ENCODE measurements at regions not wholly inside any gene's neighbourhood (a gene's known extent, or its start where the extent isn't known, plus 50 kb on each side); places are given as distances from the start of the nearest gene placed in this dataset.
A peak's percentile ranks its signal among the peaks of the same experiment; 100 is the strongest.

- intact Hi-C loops (cut with DNase I) = no loop called here
- peaks cover 0 to 12% (median 0%) of the 10 kb centered on the region in 9 donors for H3K4me1 ChIP-seq
- no peak overlapping the region for H3K4me3 ChIP-seq
- WGBS, 2 donors = 82 to 83% methylated on average over 4 of the region's 4 CpGs
- DNase-seq = no peak
- H3K27me3 ChIP-seq = no peaks in the 10 kb centered on the region
- no peak overlapping the region for H3K27ac ChIP-seq
- H3K36me3 ChIP-seq = no peaks in the 10 kb centered on the region
- no peak for TF ChIP-seq CTCF (IDR thresholded peaks at IDR 0.05)
- H3K9me3 ChIP-seq = no peaks in the 10 kb centered on the region
- ATAC-seq = no peak
Observed at GRCh38 chr13:40261336-40261735, 405.1 kb downstream of the FOXO1 start.

- H3K27ac ChIP-seq = no peak overlapping the region
- H3K9me3 ChIP-seq = no peaks in the 10 kb centered on the region
- H3K36me3 ChIP-seq = no peaks in the 10 kb centered on the region
- TF ChIP-seq CTCF (IDR thresholded peaks at IDR 0.05) = no peak
- no peaks in the 10 kb centered on the region for H3K27me3 ChIP-seq
- no peak overlapping the region for H3K4me3 ChIP-seq
- H3K4me1 ChIP-seq = peaks cover 0 to 12% (median 0%) of the 10 kb centered on the region in 9 donors
- DNase-seq = no peak
- ATAC-seq = no peak
- 96 to 100% methylated on average over 2 of the region's 2 CpGs for WGBS, 2 donors
- intact Hi-C loops (cut with DNase I) = no loop called here
Observed at GRCh38 chr13:40261947-40262346, 404.5 kb downstream of the FOXO1 start.

GRCh38 chr13:40269086-40269485 lies 397.4 kb downstream of the FOXO1 start:
- peaks cover 4 to 40% (median 21%) of the 10 kb centered on the region in 9 donors for H3K4me1 ChIP-seq
- no peak for DNase-seq
- peak overlapping the region in 2 of 10 donors; percentile 28 to 33 for H3K27ac ChIP-seq
- no peak overlapping the region for H3K4me3 ChIP-seq
- peak in 7 of 8 donors; percentile 31 to 87 (median 66) for ATAC-seq
- no peaks in the 10 kb centered on the region for H3K9me3 ChIP-seq
- no peaks in the 10 kb centered on the region for H3K27me3 ChIP-seq
- 62 to 70% methylated on average over 2 of the region's 2 CpGs for WGBS, 2 donors
- intact Hi-C loops (cut with DNase I) = no loop called here
- no peaks in the 10 kb centered on the region for H3K36me3 ChIP-seq
- TF ChIP-seq CTCF (IDR thresholded peaks at IDR 0.05) = no peak

GRCh38 chr13:40270726-40271125 lies 395.7 kb downstream of the FOXO1 start:
- intact Hi-C loops (cut with DNase I) = no loop called here
- no peaks in the 10 kb centered on the region for H3K9me3 ChIP-seq
- 43 to 91% methylated on average over 1 of the region's 1 CpG for WGBS, 2 donors
- H3K4me1 ChIP-seq = peaks cover 4 to 40% (median 21%) of the 10 kb centered on the region in 9 donors
- no peak for ATAC-seq
- no peak for DNase-seq
- no peaks in the 10 kb centered on the region for H3K27me3 ChIP-seq
- no peaks in the 10 kb centered on the region for H3K36me3 ChIP-seq
- H3K4me3 ChIP-seq = no peak overlapping the region
- peak overlapping the region in 5 of 10 donors; percentile 30 to 78 (median 74) for H3K27ac ChIP-seq
- TF ChIP-seq CTCF (IDR thresholded peaks at IDR 0.05) = no peak

All from heart right ventricle (tissue), 16 donors.